ENCODE measurements at regions not wholly inside any gene's neighbourhood (a gene's known extent, or its start where the extent isn't known, plus 50 kb on each side); places are given as distances from the start of the nearest gene placed in this dataset.
"Not testable (repeated sequence)": the region's sequence is repeated elsewhere in the genome, so short reads cannot be mapped to it uniquely, and the experiment has no call there.

DNA sequence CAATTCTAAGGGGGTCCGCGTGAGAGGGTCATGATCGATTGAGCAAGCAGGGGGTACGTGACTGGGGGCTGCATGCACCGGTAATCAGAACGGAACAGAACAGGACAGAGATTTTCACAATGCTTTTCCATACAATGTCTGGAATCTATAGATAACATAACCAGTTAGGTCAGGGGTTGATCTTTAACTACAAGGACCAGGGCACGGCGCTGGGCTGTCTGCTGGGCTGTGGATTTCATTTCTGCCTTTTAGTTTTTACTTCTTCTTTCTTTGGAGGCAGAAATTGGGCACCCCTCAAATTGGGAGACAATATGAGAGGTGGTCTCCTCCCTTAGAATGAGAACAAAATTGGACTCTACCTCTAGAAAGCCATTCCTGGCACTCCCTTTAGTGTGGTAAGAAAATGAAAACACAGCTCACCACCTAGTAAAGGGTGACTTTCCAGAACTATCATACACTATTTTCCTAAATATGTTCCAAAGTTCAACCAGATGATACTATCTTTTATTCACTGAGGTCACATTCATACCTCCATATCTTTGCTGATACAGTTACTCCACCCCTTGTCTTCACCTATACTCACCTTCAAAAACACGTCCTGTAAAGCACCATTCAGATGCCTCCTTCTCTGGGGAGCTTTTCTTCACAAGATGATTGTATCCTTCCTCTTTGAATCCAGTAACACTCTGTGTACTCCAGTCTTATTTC, 1058.3 kb upstream of the SLIT2 start:
- no peak for DNase-seq

DNA sequence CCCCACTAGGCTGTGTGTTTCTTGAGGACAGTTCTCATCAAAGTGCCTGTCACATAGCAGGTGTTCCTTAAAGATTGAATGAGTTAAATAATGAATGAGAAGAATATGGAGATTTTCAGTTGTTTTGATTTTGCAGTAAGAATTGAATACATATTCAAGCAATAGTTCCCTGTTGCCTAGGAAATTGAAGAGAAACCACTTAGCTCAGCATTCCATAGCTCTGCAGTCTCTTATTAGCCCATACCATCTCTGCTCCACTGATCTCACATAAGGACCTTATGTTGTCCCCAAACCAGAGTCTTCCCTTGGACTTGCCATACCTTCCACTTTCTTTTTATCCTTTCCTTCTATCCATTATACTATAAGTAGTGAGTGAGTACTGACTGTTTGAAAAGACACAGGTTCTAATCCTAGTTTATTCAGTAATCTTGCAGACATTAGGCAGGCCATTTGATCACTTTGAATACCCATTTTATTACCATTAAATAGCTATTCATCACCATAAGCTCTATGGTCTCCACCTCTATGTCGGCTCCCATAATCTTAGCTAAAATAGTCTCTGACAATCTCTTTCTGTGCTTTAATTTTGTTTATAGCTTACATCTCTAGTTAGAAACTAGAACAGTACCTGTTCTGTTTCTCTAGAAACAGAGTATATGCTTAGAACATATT, 1059.6 kb upstream of the SLIT2 start:
- DNase-seq, result no peak

DNA sequence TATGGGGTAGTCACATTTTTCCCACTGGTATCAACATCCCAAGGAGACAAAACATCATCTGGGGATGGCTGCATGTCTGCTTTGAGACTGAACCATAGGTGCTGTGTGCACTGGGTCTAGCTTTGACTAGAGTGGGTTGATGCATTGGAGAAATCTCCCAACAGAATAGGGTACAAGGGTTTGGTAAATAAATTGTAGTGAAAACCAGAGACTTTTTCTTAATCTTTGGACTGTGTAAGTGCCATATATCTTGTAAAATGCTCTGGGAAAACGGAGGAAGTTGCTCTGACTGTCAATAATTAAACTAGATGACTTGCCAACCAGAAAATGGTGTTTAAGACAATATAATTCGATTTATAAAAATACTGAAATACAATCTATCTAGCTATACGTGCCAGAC, 1064.0 kb upstream of the SLIT2 start:
- DNase-seq, result no peak

DNA sequence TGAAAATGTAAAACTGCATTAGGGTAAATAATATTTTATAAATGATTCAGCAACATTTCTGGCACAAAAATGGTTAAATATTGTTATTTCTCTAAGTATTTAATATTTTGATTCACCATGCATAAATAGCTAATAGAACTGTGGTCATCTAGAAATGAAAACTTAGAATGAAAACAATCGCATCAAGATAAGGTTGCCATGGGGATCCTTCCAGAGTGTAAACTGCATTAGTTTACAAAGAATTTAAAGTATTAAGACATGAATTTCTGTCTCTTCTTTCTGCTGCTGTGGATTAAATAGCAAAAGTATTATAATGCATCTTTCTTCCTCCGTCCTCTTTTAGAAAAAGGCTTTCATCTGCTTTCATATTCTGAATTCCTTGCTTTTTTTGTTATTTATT, 1064.6 kb upstream of the SLIT2 start:
- no peak for DNase-seq

DNA sequence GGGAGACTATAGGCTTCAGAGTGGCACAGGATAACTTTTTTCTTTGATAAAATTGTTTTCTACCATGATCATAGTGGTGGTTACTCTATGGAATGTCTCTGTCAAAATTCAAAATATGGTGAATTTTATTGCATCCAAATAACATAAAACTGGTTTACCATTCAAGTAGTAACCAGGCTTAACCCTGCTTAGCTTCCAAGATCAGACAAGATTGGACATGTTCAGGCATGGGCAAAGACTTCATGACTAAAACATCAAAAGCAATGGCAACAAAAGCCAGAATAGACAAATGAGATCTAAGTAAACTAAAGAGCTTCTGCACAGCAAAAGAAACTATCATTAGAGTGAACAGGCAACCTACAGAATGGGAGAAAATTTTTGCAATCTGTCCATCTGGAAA, 1070.1 kb upstream of the SLIT2 start:
- not testable (repeated sequence) for DNase-seq

DNA sequence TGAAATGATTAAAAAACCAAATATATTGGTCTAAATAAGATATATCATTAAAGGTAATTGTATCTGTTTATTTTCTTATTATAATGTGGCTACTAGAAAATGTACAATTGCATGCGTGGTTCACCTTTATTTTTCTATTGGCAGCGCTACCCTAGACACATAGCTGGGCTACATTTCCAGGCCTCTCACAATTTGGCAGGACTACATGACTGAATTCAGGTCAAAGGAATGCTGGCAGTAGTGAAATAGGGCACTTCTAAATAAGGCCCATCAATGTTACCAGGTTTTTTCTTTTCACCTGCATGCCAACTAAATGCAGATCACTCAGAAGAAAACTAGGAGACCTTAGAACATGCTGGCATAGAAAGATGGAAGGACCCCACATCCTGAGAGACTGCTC, 1072.9 kb upstream of the SLIT2 start:
- DNase-seq, result no peak

DNA sequence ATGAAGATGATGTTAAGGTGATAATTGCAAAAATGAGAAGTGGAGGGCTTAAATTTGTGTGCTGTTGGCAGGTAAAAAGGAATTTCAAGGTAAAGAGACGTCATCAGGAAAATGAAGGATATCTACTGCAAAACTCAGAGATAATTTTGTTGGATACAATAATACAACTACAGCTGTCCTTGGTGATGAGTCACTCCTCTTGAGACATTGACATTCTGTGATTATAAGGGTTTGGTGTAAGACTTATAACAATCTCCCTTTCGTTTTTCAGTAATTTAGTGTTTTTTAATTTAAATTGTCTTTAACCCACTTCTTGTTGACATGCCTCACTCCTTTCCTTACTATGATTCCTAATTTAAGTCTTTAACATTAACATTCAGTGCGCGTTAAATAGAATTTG, 1074.1 kb upstream of the SLIT2 start:
- DNase-seq, result no peak

DNA sequence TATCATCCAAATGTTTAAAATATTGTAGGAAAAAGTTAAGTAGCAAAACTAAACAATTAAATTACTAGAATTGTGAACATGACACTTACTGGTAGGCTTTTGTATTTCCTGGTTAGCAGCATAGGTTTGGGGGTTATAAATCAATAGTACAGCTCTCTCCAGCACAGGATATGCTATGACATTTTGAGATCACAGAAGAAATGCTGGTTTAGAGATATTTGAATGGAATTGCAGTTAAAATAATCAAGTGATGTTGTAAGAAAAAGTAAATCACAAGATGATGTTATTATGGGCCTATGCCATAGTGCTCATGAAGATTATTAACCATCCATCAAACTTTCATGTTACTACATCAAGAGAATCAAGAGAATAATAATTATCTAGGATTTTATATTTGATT, 1079.9 kb upstream of the SLIT2 start:
- no peak for DNase-seq

DNA sequence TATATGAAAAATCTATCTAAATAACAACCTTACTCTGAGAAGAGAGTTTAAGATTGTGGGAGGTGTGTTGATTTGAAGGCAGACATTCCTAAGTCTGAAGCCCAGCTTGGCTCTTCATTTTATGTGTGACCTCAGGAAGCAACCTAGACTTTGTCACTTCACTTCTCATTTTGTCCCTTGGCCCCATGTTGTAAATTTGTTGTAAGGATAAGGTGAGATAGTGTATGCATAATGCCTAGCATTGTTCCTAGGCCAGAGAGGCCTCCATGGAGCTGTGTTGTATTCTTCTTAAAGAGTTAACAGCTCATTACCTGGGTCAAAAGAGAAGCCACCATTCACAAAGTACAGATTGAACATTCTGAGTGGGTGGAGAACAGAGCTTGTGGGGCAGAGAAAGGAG, 1084.4 kb upstream of the SLIT2 start:
- no peak for DNase-seq

DNA sequence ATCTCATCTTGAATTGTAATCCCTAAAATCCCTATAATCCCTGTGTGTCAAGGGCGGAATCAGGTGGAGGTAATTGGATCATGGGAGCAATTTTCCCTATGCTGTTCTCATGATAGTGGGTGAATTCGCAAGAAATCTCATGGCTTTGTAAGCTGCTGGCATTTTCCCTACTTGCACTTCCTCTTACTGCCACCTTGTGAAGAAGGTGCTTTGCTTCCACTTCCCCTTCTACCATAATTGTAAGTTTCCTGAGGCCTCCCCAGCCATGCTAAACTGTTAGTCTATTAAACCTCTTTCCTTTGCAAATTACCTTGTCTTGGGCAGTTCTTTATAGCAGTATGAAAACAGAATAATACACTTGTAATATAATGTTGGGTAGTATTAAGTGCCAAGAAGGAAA, 1087.4 kb upstream of the SLIT2 start:
- peak; percentile 0 for DNase-seq

DNA sequence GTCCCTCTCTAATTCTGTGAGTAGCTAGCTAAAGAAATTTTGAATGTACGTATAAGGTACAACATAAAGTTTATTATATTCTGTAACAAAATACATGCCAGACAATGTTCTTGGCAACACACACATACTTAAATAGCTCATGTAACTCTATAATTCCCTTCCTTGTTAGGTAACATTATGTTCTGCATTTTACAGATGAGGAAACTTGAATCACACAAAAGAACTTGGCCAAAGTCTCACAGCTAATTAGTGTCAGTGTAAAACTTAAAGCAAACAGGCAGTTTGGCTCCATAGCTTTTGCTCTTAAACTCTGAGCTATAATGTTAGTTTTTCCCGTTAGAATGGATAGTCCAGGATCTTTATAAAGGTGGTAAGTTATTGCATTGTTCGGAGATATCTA, 1091.8 kb upstream of the SLIT2 start:
- no peak for DNase-seq

DNA sequence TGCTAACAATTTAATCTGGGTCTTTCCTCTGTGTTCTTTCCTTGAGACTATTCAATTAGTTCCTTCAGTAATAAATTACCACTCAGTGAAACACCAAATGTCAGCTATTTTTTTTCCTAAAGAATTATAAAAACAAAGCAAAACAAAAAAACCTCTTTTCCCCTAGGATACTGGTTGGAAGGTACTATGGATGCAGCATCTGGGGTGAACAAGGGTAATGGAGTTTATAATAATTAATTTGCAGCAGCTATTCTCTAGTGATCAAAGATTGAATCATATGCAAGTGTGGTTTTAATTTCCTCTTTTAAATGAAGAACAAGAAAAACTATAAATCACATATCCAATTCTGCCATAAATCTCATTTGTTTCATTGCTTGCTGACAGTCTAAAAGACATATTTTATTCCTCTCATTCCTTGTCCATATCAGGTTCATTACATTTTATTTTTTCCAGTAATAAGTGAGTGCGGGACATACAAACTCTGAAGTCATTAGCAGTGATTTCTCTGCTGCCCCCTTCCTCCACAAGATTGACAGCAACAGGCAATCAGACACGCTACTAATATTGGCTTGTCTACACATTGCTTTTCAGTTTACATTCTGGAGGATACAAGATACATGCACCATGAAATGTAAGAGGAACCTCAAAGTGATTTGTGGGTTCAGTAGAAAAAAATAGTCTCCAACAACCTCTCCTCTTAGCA, 1093.4 kb upstream of the SLIT2 start:
- DNase-seq, result no peak

DNA sequence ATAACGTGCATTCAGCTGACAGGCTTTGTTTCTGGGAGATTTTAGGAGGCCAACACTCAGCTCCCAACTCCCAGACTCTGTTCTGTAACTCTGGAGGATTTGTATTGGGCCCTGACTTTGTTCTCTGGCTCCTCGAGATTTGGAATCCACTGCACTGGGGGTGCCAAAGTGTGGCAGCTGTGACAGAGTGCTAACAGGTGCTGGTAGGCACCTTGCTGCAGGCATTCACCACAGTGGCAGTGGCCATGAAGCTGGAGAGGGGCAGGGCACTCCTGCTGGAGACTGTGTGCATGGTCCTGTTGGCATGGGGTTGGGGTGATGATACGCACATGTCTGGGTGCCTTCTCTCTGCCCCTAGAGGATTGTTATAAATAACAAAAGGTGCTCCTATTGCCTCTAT, 1094.9 kb upstream of the SLIT2 start:
- DNase-seq, result no peak

DNA sequence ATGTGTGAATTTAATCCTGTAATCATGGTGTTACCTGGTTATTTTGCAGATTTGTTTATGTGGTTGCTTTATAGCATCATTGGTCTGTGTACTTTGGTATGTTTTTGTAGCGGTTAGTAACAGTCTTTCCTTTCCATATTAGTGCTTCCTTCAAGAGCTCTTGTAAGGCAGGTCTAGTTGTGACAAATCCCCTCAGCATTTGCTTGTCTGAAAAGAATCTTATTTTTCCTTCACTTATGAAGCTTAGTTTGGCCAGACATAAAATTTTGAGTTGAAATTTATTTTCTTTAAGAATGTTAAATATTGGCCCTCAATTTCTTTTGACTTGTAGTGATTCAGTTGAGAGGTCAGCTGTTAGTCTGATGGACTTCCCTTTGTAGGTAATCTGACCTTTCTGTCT, 1096.1 kb upstream of the SLIT2 start:
- no peak for DNase-seq

DNA sequence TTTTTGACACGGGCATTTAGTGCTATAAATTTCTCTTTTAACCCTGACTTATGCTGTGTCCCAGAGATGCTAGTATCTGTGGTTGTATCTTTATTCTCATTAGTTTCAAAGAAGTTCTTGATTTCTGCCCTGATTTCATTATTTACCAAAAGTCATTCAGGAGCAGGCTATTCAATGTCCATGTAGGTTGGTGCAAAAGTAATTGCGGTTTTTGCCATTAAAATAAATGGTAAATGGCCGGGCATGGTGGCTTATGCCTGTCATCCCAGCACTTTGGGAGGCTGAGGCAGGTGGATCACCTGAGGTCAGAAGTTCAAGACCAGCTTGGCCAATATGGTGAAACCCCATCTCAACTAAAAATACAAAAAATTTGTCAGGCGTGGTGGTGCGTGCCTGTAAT, 1097.4 kb upstream of the SLIT2 start:
- DNase-seq, result not testable (repeated sequence)

DNA sequence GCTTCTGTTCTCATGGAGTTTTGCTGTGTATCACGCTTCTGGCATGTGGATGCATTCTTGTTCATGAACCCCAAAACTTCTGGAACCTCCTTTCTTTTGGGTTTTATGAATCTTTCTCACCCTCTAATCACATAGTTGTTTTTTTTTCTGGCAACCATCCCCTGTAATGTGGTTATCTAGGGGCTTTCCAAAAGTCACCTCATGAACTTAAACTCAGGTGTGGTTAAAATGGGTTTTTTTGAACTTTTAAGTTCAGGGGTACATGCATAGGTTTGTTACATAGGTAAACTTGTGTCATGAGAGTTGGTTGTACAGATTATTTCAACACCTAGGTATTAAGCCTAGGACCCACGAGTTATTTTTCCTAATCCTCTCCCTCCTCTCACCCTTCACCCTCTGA, 1099.4 kb upstream of the SLIT2 start:
- no peak for DNase-seq

DNA sequence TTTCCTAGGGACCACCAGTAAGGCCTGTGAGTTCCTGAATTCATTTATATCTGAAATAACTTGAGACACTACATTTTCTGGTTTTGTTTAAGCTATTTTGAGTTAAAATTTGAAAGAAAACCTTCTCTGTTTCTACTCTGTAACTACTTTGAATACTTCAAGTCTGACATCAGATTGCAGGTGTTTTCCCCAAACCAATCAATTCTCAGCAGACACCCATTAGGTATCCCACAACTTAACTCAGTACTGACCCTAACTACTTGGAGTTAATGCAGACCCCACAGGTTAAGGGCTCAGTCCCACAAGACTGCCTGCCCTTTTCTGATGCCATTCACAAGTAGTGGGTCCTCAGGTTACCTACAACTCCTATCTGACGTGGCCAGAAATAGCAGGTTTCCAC, 1100.0 kb upstream of the SLIT2 start:
- DNase-seq, result no peak

DNA sequence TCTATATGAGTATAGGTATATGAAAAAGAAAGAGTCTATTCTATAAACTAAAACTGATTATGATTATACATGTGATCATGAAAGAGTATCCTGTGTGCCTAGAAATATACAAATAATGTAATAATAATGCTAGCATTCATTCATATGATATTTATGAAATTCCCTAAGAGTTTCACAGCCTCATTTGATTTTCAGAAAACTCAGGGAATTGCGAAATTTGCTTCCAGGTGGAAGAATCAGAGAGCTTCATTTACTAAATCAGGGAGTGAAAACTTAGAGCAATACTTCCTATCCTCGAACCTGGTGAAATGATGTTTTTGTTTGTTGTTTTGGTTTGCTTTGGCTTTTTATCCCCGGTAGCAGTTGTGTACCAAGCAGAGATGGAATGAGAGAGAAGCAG, 1105.7 kb upstream of the SLIT2 start:
- no peak for DNase-seq

DNA sequence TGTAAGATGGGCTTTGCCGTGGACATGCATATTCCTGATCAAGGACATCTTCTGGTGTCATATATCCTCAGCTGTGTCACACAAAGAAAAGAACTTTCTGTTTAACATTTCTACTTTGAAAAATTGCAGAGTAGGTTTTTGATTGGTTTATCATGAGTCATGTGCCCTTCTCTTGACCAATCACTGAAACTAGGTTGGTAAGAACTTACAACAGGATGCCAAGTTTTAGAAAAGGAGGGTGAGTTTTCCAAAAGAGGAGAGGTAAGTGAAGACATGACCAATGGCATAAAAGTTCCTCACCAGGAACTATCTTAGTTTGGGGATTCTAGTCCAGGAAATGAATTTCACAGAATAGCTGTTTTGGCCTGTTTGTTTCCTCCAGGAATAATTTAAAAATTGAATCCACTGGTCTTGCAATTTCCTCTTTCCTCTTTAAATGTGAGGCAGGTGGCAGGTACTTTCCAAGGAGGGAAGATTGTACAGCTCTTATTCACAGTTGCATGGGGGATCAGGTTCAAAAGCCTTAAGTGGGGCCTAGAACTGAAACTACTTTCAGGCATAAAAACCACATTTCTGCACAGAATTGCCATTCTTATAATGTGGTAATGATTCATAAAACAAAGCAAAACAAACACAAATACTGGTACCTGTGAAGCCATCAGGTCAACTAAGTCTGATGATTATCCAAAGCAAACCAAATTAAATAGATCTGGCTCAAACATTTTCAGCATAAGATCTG, 1114.5 kb upstream of the LCORL start:
- no peak for DNase-seq

DNA sequence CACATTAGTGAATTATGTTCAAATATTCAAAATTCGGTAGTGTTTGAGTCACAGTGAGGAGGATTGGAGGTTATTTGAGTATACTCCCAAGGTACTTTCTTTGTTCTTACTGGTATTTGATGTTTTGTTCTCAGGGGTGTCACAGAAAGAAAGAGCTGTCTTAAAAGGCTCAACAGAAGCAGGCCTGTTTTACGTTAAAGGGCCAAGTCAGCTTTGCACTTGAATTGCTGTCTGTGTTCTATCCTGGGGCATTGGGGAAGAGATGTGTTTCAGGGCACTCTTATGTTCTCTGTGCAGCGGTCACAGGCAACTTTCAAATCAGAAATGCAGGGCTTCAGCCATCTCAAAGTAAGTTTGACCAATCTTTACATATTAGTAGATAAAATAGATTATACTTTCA, 1113.1 kb upstream of the LCORL start:
- DNase-seq, result no peak

DNA sequence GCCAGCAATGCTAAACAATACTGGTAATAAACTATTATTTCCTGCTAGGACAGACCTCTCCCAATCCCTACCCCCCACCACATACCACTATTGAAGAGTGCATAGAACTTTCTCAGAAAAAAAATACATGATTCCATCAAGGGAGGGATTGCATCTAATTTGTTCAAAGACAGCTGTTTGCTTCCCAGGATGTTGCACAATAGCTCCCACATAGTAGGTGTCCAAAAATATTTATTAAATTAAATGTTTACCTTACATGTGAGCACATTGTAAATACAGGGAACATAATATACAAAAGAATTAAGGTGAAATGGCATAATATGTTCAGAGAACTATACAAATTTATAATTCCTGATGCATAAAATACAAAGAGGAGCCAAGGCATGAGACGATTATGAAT, 1111.8 kb upstream of the LCORL start:
- no peak for DNase-seq

DNA sequence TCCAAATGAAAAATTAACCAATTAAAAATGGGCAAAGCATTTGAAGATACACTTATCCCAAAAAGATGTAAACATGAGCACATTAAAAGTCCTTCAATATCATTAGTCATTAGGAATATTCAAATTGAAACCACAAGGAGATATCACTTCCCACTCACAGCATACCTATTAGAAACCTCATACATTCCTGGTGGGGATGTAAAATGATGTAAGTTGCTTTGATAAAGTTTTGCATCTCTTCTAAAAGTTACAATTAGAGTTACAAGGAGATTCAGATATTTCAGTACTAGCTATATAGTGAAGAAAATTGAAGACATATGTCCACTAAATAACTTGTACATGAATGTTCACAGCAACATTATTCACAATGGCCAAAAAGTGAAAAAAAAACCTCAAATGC, 1109.3 kb upstream of the LCORL start:
- no peak for DNase-seq

DNA sequence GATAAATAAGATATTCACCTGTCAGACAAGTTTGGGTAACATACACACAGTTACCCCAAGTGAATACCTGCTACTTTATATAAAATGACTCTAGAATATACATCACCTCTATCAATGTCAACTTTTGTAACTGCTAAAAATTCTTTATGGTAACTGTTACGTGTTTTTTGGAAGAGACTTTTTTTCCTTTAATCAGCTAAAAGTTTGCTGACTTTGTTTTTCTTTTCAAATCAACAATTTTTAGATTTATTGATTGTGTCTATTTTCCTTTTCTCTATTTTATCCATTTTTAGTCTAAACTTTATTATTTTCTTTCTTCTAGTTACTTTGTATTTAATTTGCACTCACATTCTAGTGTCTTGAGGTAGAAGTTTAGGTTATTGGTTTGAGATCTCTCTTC, 1106.6 kb upstream of the LCORL start:
- DNase-seq, result no peak

DNA sequence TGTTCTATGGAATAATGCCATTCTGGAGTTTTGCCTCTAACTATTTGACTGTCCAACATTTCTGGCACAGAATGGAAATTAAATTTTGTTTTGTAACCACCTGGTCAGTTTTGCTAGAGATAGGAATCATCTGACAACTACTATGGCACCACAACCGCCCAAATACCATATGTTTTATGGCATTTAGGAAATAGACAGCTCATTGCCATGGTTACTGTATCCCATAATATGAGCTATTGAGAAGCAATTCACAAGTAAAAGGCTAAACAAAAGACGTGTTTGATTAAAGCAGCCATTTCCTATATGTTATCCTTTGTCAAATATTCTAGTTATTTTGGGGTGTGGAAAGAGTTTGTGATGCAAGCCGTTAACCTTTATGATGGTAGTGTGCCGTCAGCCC, 1105.3 kb upstream of the LCORL start:
- DNase-seq, result no peak

All from MV-4-11 (cell line).